GM21717 (cell line): ENCODE measurements at regions not wholly inside any gene's neighbourhood (a gene's known extent, or its start where the extent isn't known, plus 50 kb on each side); places are given as distances from the start of the nearest gene placed in this dataset.

Experiments
- ATAC-seq: cut with Tn5 transposase; IDR thresholded peaks from one replicate; pipeline ENCODE4 v1.9.1; 2021; ENCODE audit warnings: mild to moderate bottlenecking, moderate library complexity; ENCODE audit not compliant: unreplicated experiment

- ATAC-seq = no peak
Measured at GRCh38 chr2:129760669-129761068, 218.8 kb upstream of the RAB6C start.

DNA sequence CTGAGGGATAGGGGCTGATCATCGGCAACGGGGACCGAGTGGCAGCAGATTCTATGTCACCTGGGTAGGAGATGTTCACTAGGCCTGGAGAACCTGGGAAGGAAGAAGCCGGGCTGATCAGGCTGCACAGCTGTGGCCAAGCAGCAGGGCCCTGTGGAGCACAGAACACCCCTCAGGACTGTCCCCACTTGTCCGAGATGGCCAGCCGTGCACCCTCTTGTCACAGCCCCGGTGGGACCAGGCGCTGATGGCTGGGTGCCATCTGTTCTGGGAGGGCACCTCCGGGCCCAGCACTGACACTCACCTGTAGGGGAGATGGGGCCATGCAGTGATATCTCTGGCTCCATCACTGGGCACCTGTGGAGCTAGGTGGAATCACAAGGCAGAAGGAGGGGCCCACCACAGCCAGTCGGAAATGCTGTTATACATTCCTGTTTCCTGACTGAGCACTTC, 217.9 kb upstream of the RAB6C start:
- no peak for ATAC-seq

DNA sequence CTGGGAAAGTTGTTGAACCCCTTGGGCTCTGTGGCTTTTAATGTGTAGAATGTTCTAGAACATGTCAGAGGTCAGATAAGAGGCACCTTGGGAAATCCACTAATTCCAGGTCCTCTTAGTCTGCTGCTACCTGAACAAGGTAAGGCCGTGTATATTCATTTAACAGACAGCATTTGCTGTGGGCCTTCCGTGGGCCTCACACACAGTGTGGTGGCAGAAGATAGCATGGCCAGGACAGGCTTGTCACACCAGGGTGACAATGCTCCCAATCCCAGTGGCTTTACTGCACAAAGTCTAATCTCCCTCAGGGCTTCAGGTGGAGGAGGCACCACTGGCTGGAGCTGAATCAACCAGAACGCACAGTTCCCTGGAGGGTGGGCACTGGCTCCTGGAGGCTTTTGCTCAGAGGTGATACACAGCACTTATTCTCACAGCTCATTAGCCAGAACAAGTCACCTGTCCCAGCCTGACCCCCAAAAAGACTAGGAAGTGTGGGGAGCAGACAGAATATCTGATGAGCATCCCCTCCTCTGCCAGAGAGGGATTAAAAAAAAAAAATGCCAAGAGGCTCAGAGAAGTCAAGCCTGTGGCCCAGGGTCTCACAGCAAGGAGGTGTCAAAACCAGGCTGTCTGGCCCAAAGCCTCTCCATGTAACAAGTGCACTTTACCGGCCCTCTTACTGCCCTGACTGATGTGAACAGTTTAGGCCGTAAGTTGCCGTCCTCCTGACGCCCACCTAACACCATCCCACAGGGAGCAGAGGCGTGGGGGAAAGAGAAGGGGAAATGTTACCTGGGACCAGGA, 216.9 kb upstream of the RAB6C start:
- no peak for ATAC-seq

- ATAC-seq = no peak
Measured at GRCh38 chr2:129763190-129763846, 216.1 kb upstream of the RAB6C start.

GRCh38 chr2:129763966-129764365, 215.5 kb upstream of the RAB6C start:
- ATAC-seq = no peak

GRCh38 chr2:129764376-129765325, 214.8 kb upstream of the RAB6C start:
- ATAC-seq = no peak

DNA sequence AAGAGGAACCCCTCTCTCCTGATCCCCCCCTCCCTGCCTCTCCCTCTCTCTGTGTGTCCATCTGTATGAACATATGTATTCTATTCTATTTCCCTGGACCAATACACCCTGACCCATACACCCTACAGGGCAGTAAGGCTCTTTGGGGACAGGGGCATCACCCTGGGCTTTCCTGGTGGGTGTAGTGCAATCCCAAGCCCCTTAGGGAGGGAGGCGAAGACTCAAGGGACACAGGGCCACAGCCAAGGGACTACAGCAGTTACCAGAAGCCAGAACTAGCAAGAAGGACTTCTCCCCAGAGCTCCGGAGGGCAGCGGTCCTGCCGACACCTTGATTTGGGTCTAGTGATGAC, 214.2 kb upstream of the RAB6C start:
- no peak for ATAC-seq

DNA sequence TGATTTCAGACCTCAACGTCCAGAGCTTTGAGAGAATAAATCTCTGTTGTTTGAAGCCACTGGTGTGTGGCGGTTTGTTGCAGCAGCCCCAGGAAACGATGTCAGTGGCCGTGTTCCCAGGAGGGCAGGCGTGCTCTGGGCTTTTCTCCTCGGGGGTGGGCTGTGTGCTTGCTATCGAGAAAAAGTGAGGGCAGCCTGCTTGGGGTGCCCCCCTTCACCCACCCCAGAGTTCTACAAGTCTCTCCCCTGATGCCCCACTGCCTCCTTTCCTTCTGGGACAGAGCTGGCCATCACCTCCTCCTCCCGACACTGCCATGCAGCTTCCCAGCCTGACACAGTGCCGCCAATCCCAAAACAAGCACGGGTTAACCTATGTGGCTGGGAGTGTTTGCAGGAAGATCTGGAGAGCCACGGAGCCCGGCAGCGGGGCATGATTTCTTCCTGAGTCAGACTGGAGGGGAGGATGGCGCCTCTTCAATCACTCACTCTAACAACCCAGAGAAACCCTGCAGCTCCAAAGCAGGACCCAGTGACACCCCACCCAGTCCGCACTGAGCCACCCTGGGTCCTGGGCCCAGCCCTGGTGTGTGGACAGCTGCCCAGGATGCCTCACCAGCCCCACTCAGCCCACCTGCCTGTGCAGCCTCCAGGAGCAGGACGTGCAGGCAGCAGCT, 213.7 kb upstream of the RAB6C start:
- no peak for ATAC-seq

- no peak for ATAC-seq
Measured at GRCh38 chr2:129766374-129766993, 213.0 kb upstream of the RAB6C start.

DNA sequence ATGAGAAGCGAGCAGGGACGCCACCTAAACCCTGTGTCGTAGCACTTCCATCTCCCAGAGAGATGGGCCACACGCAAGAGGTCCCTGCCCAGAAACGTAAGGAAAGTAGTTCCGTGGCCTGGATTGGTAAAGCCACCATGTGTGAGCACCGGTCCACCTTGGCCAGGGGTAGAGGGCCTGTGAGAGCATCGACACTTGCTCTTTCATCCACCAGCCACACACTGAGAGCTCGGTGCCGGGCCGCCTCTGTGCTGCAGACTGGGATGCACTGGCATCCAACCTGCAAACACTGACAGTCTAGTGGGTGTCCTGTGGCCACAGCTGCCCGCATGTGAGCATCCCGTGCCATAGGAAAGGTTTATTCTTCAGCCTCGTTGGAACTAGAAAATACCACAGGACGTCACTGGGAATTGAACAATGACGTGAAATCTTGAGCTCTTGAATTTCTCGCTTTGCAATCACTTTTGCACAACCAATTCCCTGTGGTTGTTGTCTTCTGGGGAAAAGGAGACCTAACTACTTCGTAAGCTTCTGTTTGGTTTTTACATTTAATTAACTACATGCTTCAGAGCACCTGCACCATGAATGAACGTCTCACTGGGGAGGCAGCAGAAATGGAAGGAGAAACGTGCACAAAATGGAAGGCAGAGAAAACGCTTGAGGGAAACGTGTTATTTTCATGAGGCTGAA, 212.0 kb upstream of the RAB6C start:
- no peak for ATAC-seq

GRCh38 chr2:129768036-129768386, 211.5 kb upstream of the RAB6C start:
- no peak for ATAC-seq

DNA sequence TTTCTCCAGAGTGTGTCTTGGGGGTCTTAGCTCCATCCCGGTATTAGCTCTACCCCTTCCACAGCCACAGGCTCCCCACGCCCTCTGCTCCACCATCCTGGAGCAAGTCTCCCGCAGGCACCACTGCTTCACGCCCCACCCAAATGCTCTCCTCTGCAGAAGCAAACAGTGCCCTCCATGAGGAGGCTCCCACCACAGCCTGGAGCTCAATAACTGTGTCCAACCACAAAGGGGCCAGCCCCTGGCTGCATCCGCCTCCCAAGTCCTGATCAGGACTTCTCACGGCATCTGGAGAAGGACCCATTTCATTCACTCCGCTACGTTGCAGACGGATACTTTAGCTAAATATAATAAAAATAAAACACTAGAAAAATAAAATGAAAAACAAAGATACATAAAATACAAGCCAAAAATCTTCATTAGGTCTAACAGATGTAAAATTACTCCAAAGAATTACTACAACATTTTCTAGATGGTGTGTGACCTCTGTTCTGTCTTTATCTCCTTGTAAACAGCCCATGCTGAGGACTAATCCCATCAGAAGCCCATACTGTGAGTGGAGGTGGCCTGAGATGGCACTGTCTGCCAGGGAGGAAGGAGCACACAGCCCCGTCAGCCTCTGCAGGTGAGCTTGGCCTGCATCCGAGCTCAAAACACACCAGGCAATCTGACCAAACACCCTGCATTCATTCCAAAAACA, 210.8 kb upstream of the RAB6C start:
- no peak for ATAC-seq

DNA sequence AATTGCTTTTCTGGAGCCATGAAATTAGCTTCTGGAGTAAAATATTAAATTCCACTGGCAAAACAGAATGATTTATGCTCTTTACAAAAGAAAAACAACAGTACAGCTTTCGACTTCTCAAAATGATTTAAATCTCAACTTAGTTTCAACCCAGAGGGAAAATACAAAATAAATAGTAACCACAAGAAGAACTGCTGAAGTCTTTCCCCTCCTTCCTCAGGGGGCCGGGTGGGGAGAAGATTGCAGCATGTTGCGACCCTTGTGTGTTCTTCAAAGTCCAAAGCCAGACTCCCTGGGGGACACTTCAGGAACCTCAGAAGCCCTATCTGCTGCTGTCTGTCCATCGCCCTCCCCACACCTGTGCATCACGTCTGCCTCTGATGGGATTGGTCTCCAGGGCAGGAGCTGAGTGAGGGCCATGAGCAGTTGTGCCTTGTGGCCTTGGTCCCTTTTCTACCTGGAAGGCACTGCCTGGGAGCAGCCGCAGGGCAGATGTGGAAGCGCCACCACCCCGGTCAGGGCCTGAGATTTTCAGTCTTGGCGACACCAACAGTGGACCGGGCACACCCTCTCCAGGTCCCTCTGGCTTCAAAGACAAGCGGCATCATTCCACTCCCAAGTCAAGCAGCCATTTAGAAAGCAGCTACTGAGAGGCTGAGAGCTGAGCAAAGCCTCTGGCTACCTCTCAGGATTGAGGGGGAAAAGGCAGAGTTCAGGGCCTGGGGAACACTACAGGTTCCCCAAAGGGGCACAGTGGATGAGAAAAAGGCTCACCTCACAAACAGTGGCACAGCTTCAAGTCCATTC, 210.1 kb upstream of the RAB6C start:
- no peak for ATAC-seq

DNA sequence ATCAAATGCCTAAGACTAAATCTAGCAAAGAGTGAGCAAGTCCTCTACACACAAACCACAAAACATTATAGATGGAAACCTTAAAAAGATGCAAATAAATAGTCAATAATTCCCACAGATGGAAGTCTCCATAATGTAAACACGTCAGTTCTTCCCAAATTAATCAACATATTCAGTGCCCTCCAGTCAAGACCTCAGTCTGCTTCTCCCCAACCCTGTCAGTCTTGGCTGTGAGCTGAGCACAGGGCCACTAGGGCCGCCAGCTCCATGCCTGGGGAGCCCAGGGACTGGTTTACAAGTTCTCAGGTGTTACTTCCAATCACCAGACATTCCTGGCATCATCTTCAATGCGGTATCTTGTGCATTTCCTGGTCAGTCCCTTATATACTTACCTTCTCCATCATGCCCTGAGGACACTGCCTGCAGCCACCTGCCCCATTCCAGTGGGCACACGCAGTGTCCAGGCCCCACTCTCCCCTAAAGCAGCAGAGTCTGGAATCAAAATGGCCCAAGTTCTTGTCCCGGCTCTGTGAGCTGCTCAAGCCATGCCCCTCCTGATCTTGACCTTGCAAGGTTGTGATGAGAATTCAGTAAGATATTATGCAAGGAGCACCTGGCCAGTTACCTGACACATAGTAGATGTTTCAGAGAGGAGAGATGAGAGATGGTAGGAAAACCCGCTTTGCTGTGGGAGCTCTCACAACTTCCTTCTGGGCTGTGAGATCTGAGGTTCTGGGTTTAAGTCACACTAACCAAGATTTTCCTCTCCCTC, 207.9 kb upstream of the RAB6C start:
- ATAC-seq = no peak

DNA sequence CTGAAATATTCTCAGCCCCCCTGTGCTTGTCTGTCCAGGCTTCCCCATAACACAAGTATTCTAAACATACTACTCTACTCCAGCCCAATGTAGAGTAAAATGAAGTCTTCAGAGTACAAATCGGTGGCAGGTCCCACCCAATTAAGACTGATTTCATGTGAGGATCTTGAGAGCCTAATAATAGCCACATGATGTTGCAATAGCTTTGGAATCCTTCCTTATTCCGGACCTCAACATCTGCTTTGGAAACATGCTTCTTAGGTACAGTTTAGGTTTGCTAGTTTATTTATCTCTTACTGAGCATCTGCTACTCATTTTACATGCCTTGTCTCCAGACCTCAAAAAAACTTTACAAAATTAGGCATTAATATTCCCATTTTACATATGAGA, 207.3 kb upstream of the RAB6C start:
- no peak for ATAC-seq

- ATAC-seq = no peak
Measured at GRCh38 chr2:129775952-129776653, 203.4 kb upstream of the RAB6C start.

- ATAC-seq = no peak
Measured at GRCh38 chr2:129777146-129777545, 202.3 kb upstream of the RAB6C start.
